ENCODE measurements at regions not wholly inside any gene's neighbourhood (a gene's known extent, or its start where the extent isn't known, plus 50 kb on each side); places are given as distances from the start of the nearest gene placed in this dataset.

DNA sequence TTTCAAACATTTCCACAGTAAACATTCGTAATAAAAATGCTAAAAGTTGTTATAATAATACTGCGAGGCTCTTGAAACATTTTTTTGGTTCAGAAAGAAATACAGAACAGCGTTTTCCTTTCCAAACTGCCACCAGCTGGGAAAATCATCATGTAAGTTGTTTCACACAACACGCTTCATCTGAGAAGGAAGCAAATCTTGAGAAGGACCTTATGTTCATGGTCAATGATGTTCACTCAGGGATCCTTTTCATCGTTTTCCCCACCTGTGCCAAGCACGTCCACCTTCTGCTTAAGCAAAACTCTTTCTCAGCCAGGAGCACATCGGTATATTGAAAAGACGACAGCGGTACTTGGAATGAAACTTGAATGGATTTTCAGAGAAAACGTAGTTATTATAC lies 274.5 kb upstream of the ELAC2 start (continued):
- TF ChIP-seq ATF3 (IDR thresholded peaks at IDR 0.05; ENCODE audit: insufficient read depth, low read depth, low read length) (no peak), RBBP5 (IDR thresholded peaks at IDR 0.05; ENCODE audit: borderline replicate concordance, low read depth, low read length) (no peak), CHD2 (IDR thresholded peaks at IDR 0.05; ENCODE audit: low read length) (no peak), CHD1 (IDR thresholded peaks at IDR 0.05; ENCODE audit: low read depth, low read length) (no peak)
